ENCODE measurements at regions not wholly inside any gene's neighbourhood (a gene's known extent, or its start where the extent isn't known, plus 50 kb on each side); places are given as distances from the start of the nearest gene placed in this dataset.

- WGBS (ENCODE audit: low lambda C conversion rate, missing lambda C conversion rate) = 91% methylated on average over 7 of the region's 7 CpGs
- no peak for DNase-seq (ENCODE audit: low spot score)
- no peak overlapping the region for H2AFZ ChIP-seq
Measured at GRCh38 chr3:132829101-132829500, 106.9 kb upstream of the NPHP3 start.

GRCh38 chr3:132822837-132823236, 100.6 kb upstream of the NPHP3 start:
- H3K9me3 ChIP-seq (ENCODE audit: low read depth) = no peaks in the 10 kb centered on the region
- no peak overlapping the region for H2AFZ ChIP-seq
- no peak overlapping the region for H3K27ac ChIP-seq
- H3K4me1 ChIP-seq (ENCODE audit: insufficient read depth) = no peaks in the 10 kb centered on the region
- DNase-seq (ENCODE audit: low spot score) = no peak
- no peaks in the 10 kb centered on the region for H3K79me2 ChIP-seq
- no peaks in the 10 kb centered on the region for H3K36me3 ChIP-seq (replicated peaks; ENCODE audit: insufficient read depth, low read depth)
- H3K27me3 ChIP-seq = no peaks in the 10 kb centered on the region
- H4K20me1 ChIP-seq (ENCODE audit: insufficient read depth, poor library complexity, severe bottlenecking) = no peaks in the 10 kb centered on the region
- TF ChIP-seq EZH2phosphoT487 (IDR thresholded peaks at IDR 0.05; ENCODE audit: low read depth, severe bottlenecking, unreplicated experiment) = no peak
- no peak for TF ChIP-seq EZH2 (IDR thresholded peaks at IDR 0.05; ENCODE audit: borderline replicate concordance)
- no peak for TF ChIP-seq CTCF (IDR thresholded peaks at IDR 0.05; ENCODE audit: poor library complexity)
- 80% methylated on average over 2 of the region's 2 CpGs for WGBS (ENCODE audit: low lambda C conversion rate, missing lambda C conversion rate)
- no peaks in the 10 kb centered on the region for H3K9me2 ChIP-seq (replicated peaks; ENCODE audit: insufficient read depth)
- H3K4me2 ChIP-seq = no peak overlapping the region
- no peak overlapping the region for H3K4me3 ChIP-seq

More at GRCh38 chr3:132829101-132829500, 106.9 kb upstream of the NPHP3 start:
- Histone ChIP-seq H3K79me2 (no peaks in the 10 kb centered on the region), H3K9me3 (ENCODE audit: low read depth) (no peaks in the 10 kb centered on the region), H3K27ac (no peak overlapping the region), H3K27me3 (no peaks in the 10 kb centered on the region), H3K9me2 (replicated peaks; ENCODE audit: insufficient read depth) (no peaks in the 10 kb centered on the region), H3K36me3 (replicated peaks; ENCODE audit: insufficient read depth, low read depth) (no peaks in the 10 kb centered on the region), H3K4me3 (no peak overlapping the region), H3K4me2 (no peak overlapping the region), H4K20me1 (ENCODE audit: insufficient read depth, poor library complexity, severe bottlenecking) (no peaks in the 10 kb centered on the region), H3K4me1 (ENCODE audit: insufficient read depth) (no peaks in the 10 kb centered on the region)
- TF ChIP-seq EZH2phosphoT487 (IDR thresholded peaks at IDR 0.05; ENCODE audit: low read depth, severe bottlenecking, unreplicated experiment) (no peak), CTCF (IDR thresholded peaks at IDR 0.05; ENCODE audit: poor library complexity) (no peak), EZH2 (IDR thresholded peaks at IDR 0.05; ENCODE audit: borderline replicate concordance) (no peak)

GRCh38 chr3:132822266-132822665, 100.1 kb upstream of the NPHP3 start:
- Histone ChIP-seq H3K27ac (no peak overlapping the region), H4K20me1 (ENCODE audit: insufficient read depth, poor library complexity, severe bottlenecking) (no peaks in the 10 kb centered on the region), H3K36me3 (replicated peaks; ENCODE audit: insufficient read depth, low read depth) (no peaks in the 10 kb centered on the region), H2AFZ (no peak overlapping the region), H3K9me2 (replicated peaks; ENCODE audit: insufficient read depth) (no peaks in the 10 kb centered on the region), H3K4me1 (ENCODE audit: insufficient read depth) (no peaks in the 10 kb centered on the region), H3K9me3 (ENCODE audit: low read depth) (no peaks in the 10 kb centered on the region), H3K79me2 (no peaks in the 10 kb centered on the region), H3K27me3 (no peaks in the 10 kb centered on the region), H3K4me3 (no peak overlapping the region), H3K4me2 (no peak overlapping the region)
- DNase-seq (ENCODE audit: low spot score) = no peak
- WGBS (ENCODE audit: low lambda C conversion rate, missing lambda C conversion rate) = 85% methylated on average over 1 of the region's 1 CpG
- TF ChIP-seq EZH2phosphoT487 (IDR thresholded peaks at IDR 0.05; ENCODE audit: low read depth, severe bottlenecking, unreplicated experiment) = no peak
- no peak for TF ChIP-seq EZH2 (IDR thresholded peaks at IDR 0.05; ENCODE audit: borderline replicate concordance)
- TF ChIP-seq CTCF (IDR thresholded peaks at IDR 0.05; ENCODE audit: poor library complexity) = no peak

- H3K9me3 ChIP-seq (ENCODE audit: low read depth) = no peaks in the 10 kb centered on the region
- H3K4me2 ChIP-seq = no peak overlapping the region
- no peaks in the 10 kb centered on the region for H3K9me2 ChIP-seq (replicated peaks; ENCODE audit: insufficient read depth)
- no peaks in the 10 kb centered on the region for H4K20me1 ChIP-seq (ENCODE audit: insufficient read depth, poor library complexity, severe bottlenecking)
- no peaks in the 10 kb centered on the region for H3K79me2 ChIP-seq
- TF ChIP-seq EZH2 (IDR thresholded peaks at IDR 0.05; ENCODE audit: borderline replicate concordance) (no peak), CTCF (IDR thresholded peaks at IDR 0.05; ENCODE audit: poor library complexity) (no peak), EZH2phosphoT487 (IDR thresholded peaks at IDR 0.05; ENCODE audit: low read depth, severe bottlenecking, unreplicated experiment) (no peak)
- no peak overlapping the region for H3K4me3 ChIP-seq
- H2AFZ ChIP-seq = no peak overlapping the region
- DNase-seq (ENCODE audit: low spot score) = no peak
- no peaks in the 10 kb centered on the region for H3K36me3 ChIP-seq (replicated peaks; ENCODE audit: insufficient read depth, low read depth)
- H3K27me3 ChIP-seq = no peaks in the 10 kb centered on the region
- H3K4me1 ChIP-seq (ENCODE audit: insufficient read depth) = no peaks in the 10 kb centered on the region
- 82% methylated on average over 2 of the region's 2 CpGs for WGBS (ENCODE audit: low lambda C conversion rate, missing lambda C conversion rate)
- no peak overlapping the region for H3K27ac ChIP-seq
Measured at GRCh38 chr3:132821314-132821713, 99.1 kb upstream of the NPHP3 start.

Measured in hepatocyte (in vitro differentiated cells).